ENCODE measurements at regions not wholly inside any gene's neighbourhood (a gene's known extent, or its start where the extent isn't known, plus 50 kb on each side); places are given as distances from the start of the nearest gene placed in this dataset.
"Not testable (repeated sequence)": the region's sequence is repeated elsewhere in the genome, so short reads cannot be mapped to it uniquely, and the experiment has no call there.

DNA sequence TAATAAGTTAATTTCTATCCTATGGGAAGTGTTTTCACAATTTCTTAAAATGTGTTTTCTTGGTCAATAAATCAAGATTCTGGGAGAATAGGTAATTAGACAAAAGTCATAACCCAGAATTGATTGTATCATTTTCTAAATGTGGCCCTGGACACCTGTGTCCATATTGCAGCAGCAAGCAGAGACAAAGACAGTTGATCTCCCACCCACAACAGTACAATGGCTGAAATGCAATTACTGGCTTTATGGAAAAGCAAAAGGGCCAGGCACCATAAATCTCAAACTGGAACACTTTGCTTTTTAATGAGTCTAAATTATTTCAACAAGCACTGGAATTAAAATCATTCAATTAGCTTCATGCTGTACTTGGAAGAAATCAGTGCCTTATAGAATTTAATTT is 157.2 kb downstream of the ESM1 start:
- FAIRE-seq (no peak), DNase-seq (ENCODE audit: extremely low spot score, insufficient read length, low read depth) (no peak)

- no peak for DNase-seq (ENCODE audit: extremely low spot score, insufficient read length, low read depth)
- FAIRE-seq, result no peak
Observed at GRCh38 chr5:54825005-54825404, 160.4 kb downstream of the ESM1 start.

GRCh38 chr5:54823006-54823405 is 162.4 kb downstream of the ESM1 start:
- no peak for FAIRE-seq

GRCh38 chr5:54822324-54822687 is 163.1 kb downstream of the ESM1 start:
- no peak for FAIRE-seq
- DNase-seq (ENCODE audit: extremely low spot score, insufficient read length, low read depth), result no peak

More at GRCh38 chr5:54823006-54823405, 162.4 kb downstream of the ESM1 start:
- no peak for DNase-seq (ENCODE audit: extremely low spot score, insufficient read length, low read depth)

- DNase-seq (ENCODE audit: extremely low spot score, insufficient read length, low read depth) (no peak), FAIRE-seq (no peak)
Observed at GRCh38 chr5:54821445-54822323, 163.7 kb downstream of the ESM1 start.

DNA sequence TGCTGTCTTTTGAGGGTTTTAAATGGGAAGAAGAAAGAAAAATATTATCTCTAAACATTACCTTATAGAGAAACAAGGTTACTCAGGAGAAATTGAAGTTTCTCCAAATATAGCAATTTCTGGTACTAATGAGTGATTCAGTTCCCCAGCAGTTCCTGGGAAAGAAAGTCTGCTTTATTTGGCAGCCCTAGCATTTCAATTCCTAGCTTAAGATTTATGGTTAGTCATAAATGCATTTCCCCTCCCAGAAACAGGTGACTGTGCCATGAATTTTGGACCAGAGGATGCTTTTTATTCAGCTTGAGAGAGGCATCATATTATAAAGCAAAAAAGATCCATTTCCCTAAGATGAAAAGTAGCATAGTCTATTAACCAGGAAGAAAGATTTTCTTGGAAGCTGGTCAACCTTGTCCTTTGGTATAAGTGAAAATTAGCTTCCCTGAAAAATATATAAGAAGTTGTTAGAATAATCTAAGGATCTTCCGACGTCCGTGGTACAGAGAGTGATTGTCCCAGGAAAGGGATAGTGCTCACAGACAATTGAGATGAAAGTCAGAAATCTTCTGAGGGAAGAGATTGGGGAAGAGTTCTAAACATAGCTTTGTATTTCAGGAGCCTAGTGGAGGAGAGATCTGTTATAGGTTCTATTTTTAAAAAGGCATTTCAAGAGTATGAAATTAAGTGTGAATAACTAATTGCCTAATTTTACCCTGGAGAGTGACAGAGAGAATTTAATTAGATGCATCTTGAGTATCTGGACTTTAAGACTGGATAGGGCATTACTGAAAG is 164.9 kb downstream of the ESM1 start:
- no peak for DNase-seq (ENCODE audit: extremely low spot score, insufficient read length, low read depth)
- no peak for FAIRE-seq

GRCh38 chr5:54807421-54807820 is 178.0 kb downstream of the ESM1 start:
- FAIRE-seq (no peak), DNase-seq (ENCODE audit: extremely low spot score, insufficient read length, low read depth) (no peak)

DNA sequence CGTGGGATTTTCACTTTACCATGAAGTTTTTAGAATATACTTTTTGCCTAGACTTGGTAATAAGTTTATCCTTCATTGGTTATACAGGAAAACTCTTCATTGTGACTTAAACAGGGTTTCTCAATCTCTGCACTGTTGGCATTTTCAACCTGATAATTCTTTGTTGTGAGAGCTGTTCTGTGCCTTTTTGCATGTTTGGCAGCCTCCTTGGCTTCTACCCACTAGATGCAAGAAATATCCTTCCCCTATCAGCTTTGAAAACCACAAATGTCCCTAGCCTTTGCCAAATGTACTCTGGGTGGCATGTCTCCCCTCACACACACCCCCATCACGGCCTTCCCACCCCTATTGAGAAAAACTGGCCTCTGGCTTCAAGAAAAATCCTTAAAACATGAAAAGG is 180.9 kb downstream of the ESM1 start:
- DNase-seq (ENCODE audit: extremely low spot score, insufficient read length, low read depth) (no peak), FAIRE-seq (no peak)

DNA sequence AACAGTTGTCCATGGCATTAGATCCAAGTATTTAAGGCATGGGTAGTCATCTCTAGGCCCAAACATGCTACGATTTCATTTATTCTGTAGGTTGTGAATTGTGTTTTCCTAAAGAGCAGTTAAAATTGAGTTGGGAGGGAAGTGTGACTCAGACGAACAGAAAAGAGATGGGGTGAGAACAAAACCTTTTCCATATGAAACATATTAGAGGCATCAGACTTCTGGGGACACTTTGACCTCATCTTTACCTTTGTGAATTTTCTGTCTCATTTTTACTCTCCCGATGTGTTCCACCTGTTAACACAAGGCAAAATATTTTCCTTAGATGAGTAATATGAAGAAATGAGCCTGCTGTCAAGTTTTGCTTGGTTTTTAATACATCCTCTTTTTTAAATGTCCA is 181.3 kb downstream of the ESM1 start:
- DNase-seq (ENCODE audit: extremely low spot score, insufficient read length, low read depth) (no peak), FAIRE-seq (no peak)

DNA sequence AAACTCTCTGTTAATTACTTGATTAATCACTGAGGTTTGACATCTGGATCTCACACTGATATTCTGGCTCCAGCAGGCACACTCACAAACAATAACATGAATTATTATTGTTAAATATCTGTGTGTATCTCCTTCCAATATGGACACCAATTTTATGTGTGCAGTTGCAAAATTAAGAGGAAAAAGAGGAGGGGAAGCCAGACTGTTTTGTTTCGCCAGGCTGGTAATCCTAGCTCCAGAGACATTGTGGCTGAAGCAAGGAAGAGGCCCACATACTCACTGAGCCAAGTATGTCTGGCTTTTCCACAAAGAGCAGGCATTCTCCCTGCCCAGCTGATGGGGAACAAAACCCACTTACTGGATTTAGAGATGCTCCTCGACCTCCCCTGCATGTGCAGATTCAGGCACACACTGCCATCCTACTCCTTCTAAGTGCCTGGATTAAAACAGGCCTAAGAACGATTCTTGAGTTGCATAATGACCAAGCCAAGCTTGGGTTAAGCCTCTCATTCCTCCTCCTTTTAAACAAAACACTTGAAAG is 181.9 kb downstream of the ESM1 start:
- FAIRE-seq, result no peak

GRCh38 chr5:54799645-54800044 is 185.7 kb downstream of the ESM1 start:
- FAIRE-seq, result no peak
- no peak for DNase-seq (ENCODE audit: extremely low spot score, insufficient read length, low read depth)

More for the DNA sequence above, 181.9 kb downstream of the ESM1 start:
- DNase-seq (ENCODE audit: extremely low spot score, insufficient read length, low read depth), result no peak

GRCh38 chr5:54795777-54796176 is 189.6 kb downstream of the ESM1 start:
- no peak for FAIRE-seq
- DNase-seq (ENCODE audit: extremely low spot score, insufficient read length, low read depth), result no peak

DNA sequence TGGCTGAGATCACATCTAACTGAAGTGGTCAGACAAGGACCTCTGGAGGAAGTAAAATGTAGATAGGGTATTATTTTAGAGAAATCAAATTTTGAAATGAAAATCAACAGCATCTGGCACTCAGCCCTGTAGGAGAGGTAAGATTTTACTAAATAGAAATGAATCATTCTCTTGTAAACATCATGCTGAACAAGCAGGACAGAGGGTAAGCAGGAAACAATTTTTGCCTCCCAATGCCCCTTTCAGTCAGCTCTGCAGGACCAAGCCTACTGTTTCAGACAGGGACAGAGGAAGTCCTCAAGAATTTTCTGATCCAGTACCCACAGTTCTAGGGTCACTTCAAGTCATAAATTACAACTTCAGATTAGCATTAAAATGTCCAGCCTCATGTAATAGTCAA is 190.1 kb downstream of the ESM1 start:
- FAIRE-seq (no peak), DNase-seq (ENCODE audit: extremely low spot score, insufficient read length, low read depth) (no peak)

GRCh38 chr5:54794135-54794975 is 191.0 kb downstream of the ESM1 start:
- DNase-seq (ENCODE audit: extremely low spot score, insufficient read length, low read depth) (no peak), FAIRE-seq (no peak)

DNA sequence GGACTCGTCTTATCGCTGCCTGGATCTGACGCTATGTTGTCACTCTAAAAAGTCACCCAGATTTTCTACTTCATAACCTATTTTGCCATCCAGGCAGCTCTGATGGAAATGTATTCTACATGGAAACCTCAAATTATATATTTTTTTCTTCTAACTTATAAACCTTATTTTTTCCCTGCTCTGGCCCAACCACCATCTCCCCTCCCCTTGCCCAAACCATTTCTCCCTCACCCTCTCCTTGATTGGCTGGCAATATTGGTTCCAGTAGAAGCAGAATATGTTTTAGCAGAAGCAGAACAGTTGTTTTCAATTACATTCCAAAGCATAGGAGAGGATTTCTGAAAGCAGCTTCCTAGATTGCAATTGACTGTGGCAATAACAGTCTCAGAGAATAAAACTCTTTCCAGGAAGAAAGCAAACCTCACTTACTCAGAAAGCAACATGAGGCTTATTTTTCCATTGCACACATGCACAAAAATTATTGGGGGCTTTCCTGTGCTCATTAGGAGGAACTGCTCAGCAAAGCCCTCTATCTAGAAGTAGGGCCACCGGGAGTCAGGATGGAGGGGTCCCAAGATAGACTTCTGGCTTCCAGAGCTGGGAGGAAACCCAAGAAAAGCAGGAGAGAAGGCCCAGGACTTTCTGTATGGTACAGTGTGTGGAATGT is 191.8 kb downstream of the ESM1 start:
- DNase-seq (ENCODE audit: extremely low spot score, insufficient read length, low read depth) (no peak), FAIRE-seq (no peak)

DNA sequence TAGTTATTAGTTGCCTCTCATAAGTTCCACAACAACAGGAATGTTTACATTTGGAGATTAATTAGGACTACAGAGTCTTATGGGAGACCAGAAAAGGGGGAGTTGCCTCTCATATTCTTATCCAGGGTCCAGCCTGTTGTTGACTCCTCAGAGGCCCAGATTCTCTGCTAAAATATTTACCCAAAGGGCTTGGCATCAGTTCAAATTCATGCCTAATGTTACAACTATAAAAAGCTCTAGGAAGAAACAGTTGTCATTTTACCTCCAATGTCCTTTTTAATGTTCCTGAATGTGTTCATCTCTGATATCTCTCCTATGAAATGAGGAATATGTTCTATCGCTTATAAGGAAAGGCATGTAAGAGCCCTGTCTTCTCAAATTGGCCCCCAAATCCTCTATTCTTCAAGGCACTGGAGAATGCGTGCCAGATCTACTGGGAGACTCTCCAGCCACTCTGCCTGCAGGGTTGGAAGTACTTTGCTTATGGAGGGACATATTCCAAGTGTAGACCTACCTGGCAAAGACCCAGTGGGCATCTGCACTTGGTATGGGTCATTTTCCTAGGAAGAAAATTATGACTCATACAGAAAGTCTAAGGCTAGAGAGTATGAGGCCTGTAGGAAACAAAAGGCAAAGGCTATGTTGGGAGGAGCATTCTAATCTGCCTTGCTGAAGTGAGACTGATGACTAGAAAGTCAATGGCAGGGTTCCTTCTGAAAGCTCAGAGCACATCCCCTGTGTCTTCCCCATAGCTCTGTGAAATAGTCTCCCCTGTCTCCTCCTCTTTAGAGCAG is 192.6 kb downstream of the ESM1 start:
- FAIRE-seq, result no peak
- DNase-seq (ENCODE audit: extremely low spot score, insufficient read length, low read depth), result no peak

- not testable (repeated sequence) for DNase-seq (ENCODE audit: extremely low spot score, insufficient read length, low read depth); FAIRE-seq
Observed at GRCh38 chr5:54787910-54788309, 197.5 kb downstream of the ESM1 start.

DNA sequence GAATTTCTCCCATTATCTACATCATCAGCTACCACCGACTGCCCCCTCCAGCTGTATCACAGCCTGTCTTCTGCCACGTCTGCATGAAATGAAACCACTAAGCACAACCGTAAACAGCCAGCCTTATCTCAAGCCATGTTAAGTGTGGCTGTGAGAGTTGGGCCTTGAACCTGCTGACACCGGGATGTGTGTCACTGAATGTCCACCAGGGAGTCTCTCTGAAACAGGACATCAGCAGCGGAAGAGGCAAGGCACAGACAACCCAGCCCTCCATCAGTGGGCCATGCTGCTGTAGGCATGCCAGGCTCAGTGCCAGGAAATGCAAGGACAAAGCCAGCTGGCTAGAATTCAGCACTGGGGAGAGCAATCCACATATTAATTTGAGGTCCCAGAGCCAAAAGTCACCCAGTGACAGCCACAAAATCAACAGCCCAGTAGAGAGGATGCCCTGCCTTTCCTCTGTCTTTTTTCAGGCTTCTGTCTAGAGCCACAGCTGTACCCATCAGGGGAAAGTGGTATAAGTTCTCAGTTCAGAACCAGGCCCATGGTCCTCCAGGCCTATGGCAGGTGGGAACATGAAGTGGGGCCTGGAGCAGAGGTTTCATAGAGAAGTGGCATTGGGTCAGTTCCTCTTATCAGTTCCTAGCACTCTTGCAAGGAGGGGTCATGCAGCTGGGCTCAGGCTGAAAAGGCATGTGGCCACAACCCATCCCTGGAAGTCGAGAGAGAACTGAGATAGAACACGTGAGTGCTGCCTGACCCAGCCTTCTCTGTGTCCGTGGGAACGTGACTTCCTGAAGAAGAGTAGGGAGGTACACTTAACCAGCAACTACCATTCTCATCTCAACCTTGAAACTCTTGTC is 199.4 kb downstream of the ESM1 start:
- FAIRE-seq, result no peak

More for the DNA sequence above, 199.4 kb downstream of the ESM1 start:
- DNase-seq (ENCODE audit: extremely low spot score, insufficient read length, low read depth), result no peak
